ENCODE measurements at regions not wholly inside any gene's neighbourhood (a gene's known extent, or its start where the extent isn't known, plus 50 kb on each side); places are given as distances from the start of the nearest gene placed in this dataset.

- H3K27me3 ChIP-seq (ENCODE audit: low read depth) = no peaks in the 10 kb centered on the region
- no peak overlapping the region for H3K27ac ChIP-seq
- H3K9me3 ChIP-seq = no peaks in the 10 kb centered on the region
- ATAC-seq (no peak), DNase-seq (no peak)
- H3K4me3 ChIP-seq = no peak overlapping the region
- no peaks in the 10 kb centered on the region for H3K4me1 ChIP-seq
- H3K36me3 ChIP-seq = no peaks in the 10 kb centered on the region
- intact Hi-C loops (cut with DNase I) = no loop called here
- TF ChIP-seq, protein P1, sequence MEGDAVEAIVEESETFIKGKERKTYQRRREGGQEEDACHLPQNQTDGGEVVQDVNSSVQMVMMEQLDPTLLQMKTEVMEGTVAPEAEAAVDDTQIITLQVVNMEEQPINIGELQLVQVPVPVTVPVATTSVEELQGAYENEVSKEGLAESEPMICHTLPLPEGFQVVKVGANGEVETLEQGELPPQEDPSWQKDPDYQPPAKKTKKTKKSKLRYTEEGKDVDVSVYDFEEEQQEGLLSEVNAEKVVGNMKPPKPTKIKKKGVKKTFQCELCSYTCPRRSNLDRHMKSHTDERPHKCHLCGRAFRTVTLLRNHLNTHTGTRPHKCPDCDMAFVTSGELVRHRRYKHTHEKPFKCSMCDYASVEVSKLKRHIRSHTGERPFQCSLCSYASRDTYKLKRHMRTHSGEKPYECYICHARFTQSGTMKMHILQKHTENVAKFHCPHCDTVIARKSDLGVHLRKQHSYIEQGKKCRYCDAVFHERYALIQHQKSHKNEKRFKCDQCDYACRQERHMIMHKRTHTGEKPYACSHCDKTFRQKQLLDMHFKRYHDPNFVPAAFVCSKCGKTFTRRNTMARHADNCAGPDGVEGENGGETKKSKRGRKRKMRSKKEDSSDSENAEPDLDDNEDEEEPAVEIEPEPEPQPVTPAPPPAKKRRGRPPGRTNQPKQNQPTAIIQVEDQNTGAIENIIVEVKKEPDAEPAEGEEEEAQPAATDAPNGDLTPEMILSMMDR (IDR thresholded peaks at IDR 0.05) = no peak
Observed at GRCh38 chr19:31135841-31136240, 213.4 kb downstream of the TSHZ3 start.

- H3K36me3 ChIP-seq = no peaks in the 10 kb centered on the region
- H3K4me3 ChIP-seq = no peak overlapping the region
- H3K27ac ChIP-seq = no peak overlapping the region
- no peaks in the 10 kb centered on the region for H3K27me3 ChIP-seq (ENCODE audit: low read depth)
- H3K4me1 ChIP-seq = no peaks in the 10 kb centered on the region
- no peaks in the 10 kb centered on the region for H3K9me3 ChIP-seq
- DNase-seq (no peak), ATAC-seq (no peak)
- TF ChIP-seq, protein P1 (IDR thresholded peaks at IDR 0.05) = no peak
- intact Hi-C loops (cut with DNase I) = no loop called here
Observed at GRCh38 chr19:31132753-31133110, 216.5 kb downstream of the TSHZ3 start.

DNA sequence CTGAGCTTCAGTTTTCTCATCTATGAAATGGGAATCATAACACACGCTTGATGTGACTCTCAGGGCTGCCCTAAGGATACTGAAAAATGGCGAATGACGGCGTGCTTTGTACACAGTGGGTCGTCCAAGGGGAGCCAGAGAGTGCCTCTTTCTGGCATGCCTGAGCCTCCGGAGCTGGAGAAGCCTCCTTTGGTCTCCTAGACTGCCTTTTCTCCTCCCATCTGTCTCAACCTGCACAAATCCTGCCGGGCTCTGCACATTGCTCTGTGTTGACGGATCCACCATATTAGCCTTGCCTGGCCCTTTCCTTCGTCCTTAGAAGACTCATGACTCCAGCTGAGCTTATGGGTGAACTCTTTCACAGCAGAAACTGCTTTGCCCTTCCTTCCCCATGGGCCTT lies 220.9 kb downstream of the TSHZ3 start:
- ATAC-seq (no peak), DNase-seq (no peak)
- no peak overlapping the region for H3K27ac ChIP-seq
- no peaks in the 10 kb centered on the region for H3K27me3 ChIP-seq (ENCODE audit: low read depth)
- TF ChIP-seq, protein P1 (IDR thresholded peaks at IDR 0.05) = no peak
- H3K9me3 ChIP-seq = no peaks in the 10 kb centered on the region
- H3K4me3 ChIP-seq = no peak overlapping the region
- no peaks in the 10 kb centered on the region for H3K36me3 ChIP-seq
- intact Hi-C loops (cut with DNase I) = no loop called here
- no peaks in the 10 kb centered on the region for H3K4me1 ChIP-seq

DNA sequence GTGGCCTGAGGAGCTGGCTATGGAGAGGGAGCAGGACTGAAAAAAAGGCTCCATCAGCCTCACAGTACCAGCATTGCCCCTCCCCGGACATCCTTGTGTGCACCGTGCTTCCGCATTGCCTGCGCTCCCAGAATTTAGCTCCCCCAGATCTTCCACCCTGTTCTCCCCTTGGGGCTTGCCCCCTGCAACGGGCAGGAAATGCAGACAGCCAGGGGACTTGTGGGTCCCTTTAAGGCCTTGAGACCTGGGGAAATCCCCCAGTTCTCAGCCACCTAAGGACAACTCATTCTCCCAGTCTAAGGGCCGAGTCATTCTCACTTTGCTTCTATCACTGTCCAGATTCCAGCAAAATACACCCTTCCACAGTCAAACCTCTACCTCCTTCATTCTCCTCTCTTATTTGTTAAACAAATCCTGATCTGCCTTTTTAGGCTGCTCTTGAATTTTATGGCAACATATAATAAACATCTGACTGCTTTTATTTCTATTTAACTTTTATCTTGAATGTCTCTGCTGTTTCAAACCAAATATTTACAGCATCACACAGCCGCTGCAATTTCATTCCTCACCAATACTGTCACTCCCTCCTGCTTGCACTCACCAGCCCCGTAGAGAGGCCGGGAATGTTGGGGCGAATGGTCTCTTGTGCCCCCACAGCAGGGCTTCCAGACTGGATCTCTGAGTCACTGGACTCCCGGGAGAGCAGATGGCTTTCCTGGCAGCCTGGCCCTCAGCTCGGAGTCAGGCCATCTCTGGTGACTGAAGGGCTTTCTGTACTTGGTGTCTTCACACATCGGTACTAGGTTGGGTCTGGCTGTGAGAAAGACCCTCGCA lies 221.9 kb downstream of the TSHZ3 start:
- no peak overlapping the region for H3K27ac ChIP-seq
- no peaks in the 10 kb centered on the region for H3K27me3 ChIP-seq (ENCODE audit: low read depth)
- DNase-seq (no peak), ATAC-seq (no peak)
- TF ChIP-seq, protein P1 (IDR thresholded peaks at IDR 0.05) = no peak
- no peak overlapping the region for H3K4me3 ChIP-seq
- H3K36me3 ChIP-seq = no peaks in the 10 kb centered on the region
- no peaks in the 10 kb centered on the region for H3K4me1 ChIP-seq
- no peaks in the 10 kb centered on the region for H3K9me3 ChIP-seq
- intact Hi-C loops (cut with DNase I) = no loop called here

GRCh38 chr19:31126236-31126635 lies 223.0 kb downstream of the TSHZ3 start:
- intact Hi-C loops (cut with DNase I) = no loop called here

More at GRCh38 chr19:31126236-31126635, 223.0 kb downstream of the TSHZ3 start:
- H3K4me1 ChIP-seq = no peaks in the 10 kb centered on the region
- H3K36me3 ChIP-seq = no peaks in the 10 kb centered on the region
- no peak overlapping the region for H3K4me3 ChIP-seq
- DNase-seq (no peak), ATAC-seq (no peak)
- H3K27me3 ChIP-seq (ENCODE audit: low read depth) = no peaks in the 10 kb centered on the region
- TF ChIP-seq, protein P1 (IDR thresholded peaks at IDR 0.05) = no peak
- H3K9me3 ChIP-seq = no peaks in the 10 kb centered on the region
- no peak overlapping the region for H3K27ac ChIP-seq
